GM12878 (cell line): ENCODE measurements at regions not wholly inside any gene's neighbourhood (a gene's known extent, or its start where the extent isn't known, plus 50 kb on each side); places are given as distances from the start of the nearest gene placed in this dataset.
A peak's percentile ranks its signal among the peaks of the same experiment; 100 is the strongest.

Experiments used
- ATAC-seq: fragments of 200-7000 bp; cut with Tn5 transposase; 3 replicates; pipeline ENCODE4 v1.9.1; 2020; ENCODE audit warnings: mild to moderate bottlenecking, moderate library complexity
- BruUV-seq: library from RNA; stranded (reverse); fragments of 400-500 nt; replicated peaks from 2 replicates; lab custom pipeline; 2021; lab: Mats Ljungman, UMichigan
- CTCF ChIA-PET: fragments of 300-600 bp; sonication (Branson Sonifier 250); formaldehyde crosslinking; extraction: SDS; loops from one replicate; lab custom pipeline; 2021; ENCODE audit warnings: inconsistent platforms; lab: Yijun Ruan, JAX
- POLR2A ChIA-PET: fragments of 350-600 bp; formaldehyde crosslinking; extraction: SDS; loops from one replicate; lab custom pipeline; 2021; ENCODE audit warnings: inconsistent platforms; lab: Charles Lee
- RAD21 ChIA-PET: fragments of 300-600 bp; sonication (Branson Sonifier 250); formaldehyde crosslinking; loops from one replicate; lab custom pipeline; 2023; ENCODE audit warnings: antibody characterized with exemption; ENCODE audit not compliant: unreplicated experiment; lab: Charles Lee
- SMC1A ChIA-PET: fragments of 300-600 bp; sonication (Branson Sonifier 250); formaldehyde crosslinking; loops from one replicate; lab custom pipeline; 2023; ENCODE audit not compliant: unreplicated experiment, uncharacterized antibody; lab: Charles Lee
- DNase-seq: peaks from one replicate; pipeline ENCODE4 v3.0.0-alpha.2; 2011; ENCODE audit warnings: low read depth, low spot score
- FAIRE-seq: peaks from 3 replicates; lab custom pipeline; 2011; peaks lifted over from hg19 to GRCh38; lab: Jason Lieb, UNC
- H2AFZ ChIP-seq: 2 replicates; pipeline ENCODE4 v1.6.0; 2011; ENCODE audit warnings: low read depth, low read length, control low read depth; ENCODE audit not compliant: control insufficient read depth
- H3K27ac ChIP-seq: 2 replicates; pipeline ENCODE4 v1.5.1; 2011; ENCODE audit warnings: control low read depth; ENCODE audit not compliant: control insufficient read depth, insufficient read depth
- H3K27me3 ChIP-seq, 2 experiments: replicated peaks in 1 of 2; 2 replicates each; pipeline versions ENCODE4 v1.6.0 to v1.6.1; 2011; ENCODE audit warnings: low read length in 1 of 2; ENCODE audit not compliant: control insufficient read depth in 2 of 2, insufficient read depth in 2 of 2
- H3K36me3 ChIP-seq, 2 experiments: 2 replicates each; pipeline ENCODE4 v1.5.1; 2011; ENCODE audit warnings: low read length in 1 of 2; ENCODE audit not compliant: control insufficient read depth in 2 of 2, insufficient read depth in 2 of 2
- H3K4me1 ChIP-seq: 2 replicates; pipeline ENCODE4 v1.6.1; 2011; ENCODE audit warnings: mild to moderate bottlenecking, low read length, moderate library complexity, mixed read lengths; ENCODE audit not compliant: control insufficient read depth, insufficient read depth
- H3K4me2 ChIP-seq: 2 replicates; pipeline ENCODE4 v1.6.0; 2011; ENCODE audit warnings: control low read depth; ENCODE audit not compliant: control insufficient read depth, insufficient read depth
- H3K4me3 ChIP-seq: fragments of 200-600 bp; sonication (generic); 2 replicates; pipeline ENCODE4 v1.5.1; 2016
- H3K79me2 ChIP-seq: 2 replicates; pipeline ENCODE4 v1.6.0; 2011; ENCODE audit warnings: low read length; ENCODE audit not compliant: control insufficient read depth, insufficient read depth
- H3K9ac ChIP-seq: 2 replicates; pipeline ENCODE4 v1.8.0; 2011; ENCODE audit warnings: low read length, control low read depth, mixed read lengths; ENCODE audit not compliant: control insufficient read depth, insufficient read depth
- H3K9me3 ChIP-seq: replicated peaks from 3 replicates; pipeline ENCODE4 v1.5.1; 2011; ENCODE audit warnings: mild to moderate bottlenecking, low read length; ENCODE audit not compliant: control insufficient read depth, insufficient read depth
- H4K20me1 ChIP-seq: 2 replicates; pipeline ENCODE4 v1.6.0; 2011; ENCODE audit not compliant: control insufficient read depth, insufficient read depth
- CEBPB ChIP-seq, 2 experiments: fragments of 150-350 bp in 1 of 2; IDR thresholded peaks; 2 replicates each; pipeline ENCODE4 v1.6.1; 2012 to 2014; ENCODE audit warnings: low read depth in 2 of 2, low read length in 2 of 2, borderline replicate concordance in 1 of 2, inconsistent platforms in 1 of 2
- CHD4 ChIP-seq: fragments of 200-600 bp; sonication (generic); IDR thresholded peaks from 2 replicates; pipeline ENCODE4 v1.6.1; 2016; ENCODE audit warnings: mild to moderate bottlenecking
- EGR1 ChIP-seq, 2 experiments: IDR thresholded peaks; 1 replicate in 1 of 2; 2 replicates in 1 of 2; pipeline ENCODE4 v1.6.1; 2011 to 2012; ENCODE audit warnings: low read depth in 2 of 2, low read length in 2 of 2, borderline replicate concordance in 1 of 2, mild to moderate bottlenecking in 1 of 2, moderate library complexity in 1 of 2
- HDAC6 ChIP-seq: fragments of 200-600 bp; sonication (generic); IDR thresholded peaks from one replicate; pipeline ENCODE4 v1.8.0; 2017; ENCODE audit warnings: antibody characterized with exemption; ENCODE audit not compliant: unreplicated experiment
- KAT2A ChIP-seq: conservative IDR thresholded peaks from 2 replicates; pipeline ENCODE4 v1.6.1; 2011; ENCODE audit warnings: low read depth, low read length; ENCODE audit not compliant: control insufficient read depth
- MEF2A ChIP-seq: IDR thresholded peaks from 2 replicates; pipeline ENCODE4 v1.6.1; 2011; ENCODE audit warnings: low read depth, mild to moderate bottlenecking, low read length, moderate library complexity; ENCODE audit not compliant: insufficient read depth
- MEF2B ChIP-seq: fragments of 450-650 bp; IDR thresholded peaks from 2 replicates; pipeline ENCODE4 v1.6.1; 2018; ENCODE audit warnings: mild to moderate bottlenecking, moderate library complexity; ENCODE audit not compliant: partially characterized antibody, poor library complexity, severe bottlenecking
- NFIC ChIP-seq: IDR thresholded peaks from 2 replicates; pipeline ENCODE4 v1.6.1; 2012; ENCODE audit warnings: low read depth, mild to moderate bottlenecking, inconsistent platforms, low read length, moderate library complexity
- NR2F1 ChIP-seq: fragments of 450-650 bp; conservative IDR thresholded peaks from 2 replicates; pipeline ENCODE4 v1.6.1; 2017; ENCODE audit warnings: mild to moderate bottlenecking
- NRF1 ChIP-seq: conservative IDR thresholded peaks from 2 replicates; pipeline ENCODE4 v1.6.1; 2011; ENCODE audit warnings: mild to moderate bottlenecking, low read depth, low read length, improper control_type of control experiment
- POU2F2 ChIP-seq: IDR thresholded peaks from 3 replicates; pipeline ENCODE4 v1.6.1; 2011; ENCODE audit warnings: low read depth, mild to moderate bottlenecking, low read length, borderline replicate concordance
- RAD21 ChIP-seq: IDR thresholded peaks from 2 replicates; pipeline ENCODE4 v1.6.1; 2011; ENCODE audit warnings: mild to moderate bottlenecking, low read depth, low read length, moderate library complexity; ENCODE audit not compliant: insufficient read depth
- RBBP5 ChIP-seq: fragments of 200-600 bp; sonication (generic); conservative IDR thresholded peaks from 2 replicates; pipeline ENCODE4 v1.6.1; 2016
- SMAD5 ChIP-seq: IDR thresholded peaks from 2 replicates; pipeline ENCODE4 v1.6.1; 2016; ENCODE audit warnings: antibody characterized with exemption, low read depth
- SMARCA5 ChIP-seq: fragments of 450-650 bp; IDR thresholded peaks from 2 replicates; pipeline ENCODE4 v1.6.1; 2017; ENCODE audit warnings: mild to moderate bottlenecking
- SMC3 ChIP-seq: IDR thresholded peaks from 2 replicates; pipeline ENCODE4 v1.6.1; 2011; ENCODE audit warnings: low read length, improper control_type of control experiment, borderline replicate concordance
- SUPT20H ChIP-seq: IDR thresholded peaks from 2 replicates; pipeline ENCODE4 v1.6.1; 2011; ENCODE audit warnings: low read depth, mild to moderate bottlenecking, low read length, moderate library complexity, borderline replicate concordance; ENCODE audit not compliant: control insufficient read depth
- YBX1 ChIP-seq: fragments of 450-650 bp; IDR thresholded peaks from 2 replicates; pipeline ENCODE4 v1.6.1; 2016; ENCODE audit warnings: antibody characterized with exemption
- ZNF217 ChIP-seq: fragments of 450-650 bp; IDR thresholded peaks from 2 replicates; pipeline ENCODE4 v1.6.1; 2017; ENCODE audit warnings: antibody characterized with exemption, mild to moderate bottlenecking
- ZNF24 ChIP-seq: fragments of 450-650 bp; IDR thresholded peaks from 2 replicates; pipeline ENCODE4 v1.6.1; 2017; ENCODE audit warnings: antibody characterized with exemption, mild to moderate bottlenecking
- ZNF384 ChIP-seq: IDR thresholded peaks from 2 replicates; pipeline ENCODE4 v1.6.1; 2012; ENCODE audit warnings: low read depth, mild to moderate bottlenecking, low read length, improper control_type of control experiment, borderline replicate concordance
- WGBS: methylation state at CpG from one replicate; pipeline ENCODE4 v1.1.6; 2016; ENCODE audit warnings: low lambda C conversion rate; ENCODE audit not compliant: insufficient replicate concordance, insufficient coverage; ENCODE audit errors: missing lambda C conversion rate; 5-methylcytosine and 5-hydroxymethylcytosine counted together
- in situ Hi-C: fragments of 300-500 bp; cut with MboI; formaldehyde crosslinking; loops from 9 replicates; pipeline ENCODE4 v1.14.3; 2018; ENCODE audit warnings: mixed read lengths
- intact Hi-C: fragments of 100-400 bp; cut with micrococcal nuclease; formaldehyde crosslinking; loops from one replicate; pipeline ENCODE4 v1.14.2; 2022; ENCODE audit not compliant: unreplicated experiment
- TF ChIP-seq, protein P1 (sequence below): fragments of 150-350 bp; IDR thresholded peaks from 2 replicates; pipeline ENCODE4 v1.6.1; 2014; ENCODE audit warnings: mild to moderate bottlenecking, low read depth, low read length
- TF ChIP-seq, protein P2 (sequence below), 3 experiments: IDR thresholded peaks in 2 of 3; conservative IDR thresholded peaks in 1 of 3; 2 replicates each; pipeline ENCODE4 v1.5.1; 2011; ENCODE audit warnings: low read depth in 3 of 3, low read length in 3 of 3, mild to moderate bottlenecking in 3 of 3, control low read depth in 2 of 3, moderate library complexity in 2 of 3, inconsistent platforms in 1 of 3, mixed read lengths in 1 of 3; ENCODE audit not compliant: control insufficient read depth in 2 of 3, insufficient read depth in 1 of 3; ENCODE audit errors: extremely low read depth in 1 of 3

DNA sequence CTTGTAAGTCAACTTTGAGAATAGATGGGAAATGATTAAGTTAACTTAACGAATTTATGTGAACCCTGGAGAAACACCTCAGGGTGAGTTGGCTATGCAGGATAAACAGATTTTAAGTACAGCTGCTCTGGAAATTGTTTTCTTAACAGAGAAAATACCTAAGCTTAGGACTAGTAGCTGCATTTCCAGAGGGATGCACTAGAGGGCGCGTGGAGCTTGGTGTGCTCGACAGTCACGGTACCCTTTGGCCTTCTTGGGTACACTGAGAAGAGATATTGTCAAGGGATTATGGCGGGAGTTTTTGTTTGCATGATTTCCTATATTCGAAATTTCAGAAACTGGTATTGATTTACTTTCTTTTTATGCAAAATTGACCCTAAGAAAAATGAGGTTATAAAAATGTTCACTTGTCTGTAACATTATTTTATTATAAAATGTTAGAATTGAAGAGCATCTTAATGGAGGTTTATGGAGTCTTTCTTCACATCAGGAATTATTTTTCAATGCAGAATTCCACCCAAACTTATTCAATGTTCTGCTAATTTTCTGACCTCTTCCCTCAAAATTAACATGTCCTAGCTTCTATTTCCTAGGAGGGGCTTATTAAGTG, 58.4 kb upstream of the MYO3A start:
- no peaks in the 10 kb centered on the region for H3K4me1 ChIP-seq
- H4K20me1 ChIP-seq = no peaks in the 10 kb centered on the region
- no TSS peak for BruUV-seq
- in situ Hi-C loops = loop anchor here (10.0 kb wide), 1 partner anchor 679 kb away; no protein-coding TSS in a partner anchor
- intact Hi-C loops = loop anchor here (1.0 to 2.0 kb wide), 2 partner anchors 394 to 681 kb away; no protein-coding TSS in a partner anchor
- H3K4me2 ChIP-seq = no peak overlapping the region
- no peaks in the 10 kb centered on the region for H3K9me3 ChIP-seq
- H3K36me3 ChIP-seq = no peaks in the 10 kb centered on the region
- WGBS = 2% methylated on average over 7 of the region's 7 CpGs
- ChIA-PET POLR2A (no interaction called here), CTCF (interaction anchor here (0.6 to 4.2 kb wide), 46 partner anchors 8 to 1597 kb away, joined by 3 to 18 read pairs (median 3); no protein-coding TSS in a partner anchor), RAD21 (interaction anchor here (0.6 to 1.6 kb wide), 9 partner anchors 27 to 1004 kb away, joined by 3 to 6 read pairs (median 3); no protein-coding TSS in a partner anchor), SMC1A (interaction anchor here (0.6 to 3.0 kb wide), 16 partner anchors 11 to 1005 kb away, joined by 3 to 18 read pairs (median 3); no protein-coding TSS in a partner anchor)
- no peak overlapping the region for H3K27ac ChIP-seq
- H3K9ac ChIP-seq = no peak overlapping the region
- H3K27me3 ChIP-seq = no peaks in the 10 kb centered on the region
- FAIRE-seq (peak; percentile 85), ATAC-seq (peak; percentile 94), DNase-seq (peak; percentile 27)
- H2AFZ ChIP-seq = no peak overlapping the region
- no peaks in the 10 kb centered on the region for H3K79me2 ChIP-seq
- H3K4me3 ChIP-seq = no peak overlapping the region
- TF ChIP-seq MEF2A = no peak
- TF ChIP-seq YBX1 = no peak
- no peak for TF ChIP-seq KAT2A
- 0 out of 2 replicates have a peak, but pooled peaks have one; percentile 44 for TF ChIP-seq NR2F1
- no peak for TF ChIP-seq ZNF217
- peak; percentile 85 for TF ChIP-seq SMC3
- TF ChIP-seq RAD21 = peak; percentile 96
- TF ChIP-seq, protein P1, sequence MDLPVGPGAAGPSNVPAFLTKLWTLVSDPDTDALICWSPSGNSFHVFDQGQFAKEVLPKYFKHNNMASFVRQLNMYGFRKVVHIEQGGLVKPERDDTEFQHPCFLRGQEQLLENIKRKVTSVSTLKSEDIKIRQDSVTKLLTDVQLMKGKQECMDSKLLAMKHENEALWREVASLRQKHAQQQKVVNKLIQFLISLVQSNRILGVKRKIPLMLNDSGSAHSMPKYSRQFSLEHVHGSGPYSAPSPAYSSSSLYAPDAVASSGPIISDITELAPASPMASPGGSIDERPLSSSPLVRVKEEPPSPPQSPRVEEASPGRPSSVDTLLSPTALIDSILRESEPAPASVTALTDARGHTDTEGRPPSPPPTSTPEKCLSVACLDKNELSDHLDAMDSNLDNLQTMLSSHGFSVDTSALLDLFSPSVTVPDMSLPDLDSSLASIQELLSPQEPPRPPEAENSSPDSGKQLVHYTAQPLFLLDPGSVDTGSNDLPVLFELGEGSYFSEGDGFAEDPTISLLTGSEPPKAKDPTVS = no peak
- no peak for TF ChIP-seq RBBP5
- no peak for TF ChIP-seq NRF1
- TF ChIP-seq SMAD5 = no peak
- no peak for TF ChIP-seq CHD4
- TF ChIP-seq POU2F2 = 0 out of 3 replicates have a peak, but pooled peaks have one; percentile 20
- no peak for TF ChIP-seq EGR1 (IDR thresholded peaks at IDR 0.05; ENCODE audit: borderline replicate concordance in 1 of 2, low read depth in 2 of 2, low read length in 2 of 2)
- no peak for TF ChIP-seq ZNF24
- TF ChIP-seq MEF2B = no peak
- TF ChIP-seq HDAC6 = no peak
- no peak for TF ChIP-seq CEBPB (IDR thresholded peaks at IDR 0.05; ENCODE audit: borderline replicate concordance in 1 of 2, low read depth in 2 of 2, low read length in 2 of 2)
- no peak for TF ChIP-seq ZNF384
- TF ChIP-seq NFIC = no peak
- no peak for TF ChIP-seq SUPT20H
- TF ChIP-seq SMARCA5 = no peak
- TF ChIP-seq, protein P2, sequence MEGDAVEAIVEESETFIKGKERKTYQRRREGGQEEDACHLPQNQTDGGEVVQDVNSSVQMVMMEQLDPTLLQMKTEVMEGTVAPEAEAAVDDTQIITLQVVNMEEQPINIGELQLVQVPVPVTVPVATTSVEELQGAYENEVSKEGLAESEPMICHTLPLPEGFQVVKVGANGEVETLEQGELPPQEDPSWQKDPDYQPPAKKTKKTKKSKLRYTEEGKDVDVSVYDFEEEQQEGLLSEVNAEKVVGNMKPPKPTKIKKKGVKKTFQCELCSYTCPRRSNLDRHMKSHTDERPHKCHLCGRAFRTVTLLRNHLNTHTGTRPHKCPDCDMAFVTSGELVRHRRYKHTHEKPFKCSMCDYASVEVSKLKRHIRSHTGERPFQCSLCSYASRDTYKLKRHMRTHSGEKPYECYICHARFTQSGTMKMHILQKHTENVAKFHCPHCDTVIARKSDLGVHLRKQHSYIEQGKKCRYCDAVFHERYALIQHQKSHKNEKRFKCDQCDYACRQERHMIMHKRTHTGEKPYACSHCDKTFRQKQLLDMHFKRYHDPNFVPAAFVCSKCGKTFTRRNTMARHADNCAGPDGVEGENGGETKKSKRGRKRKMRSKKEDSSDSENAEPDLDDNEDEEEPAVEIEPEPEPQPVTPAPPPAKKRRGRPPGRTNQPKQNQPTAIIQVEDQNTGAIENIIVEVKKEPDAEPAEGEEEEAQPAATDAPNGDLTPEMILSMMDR (IDR thresholded peaks at IDR 0.05 in 2 of 3, conservative IDR thresholded peaks at IDR 0.05 in 1 of 3; ENCODE audit: control insufficient read depth in 2 of 3, extremely low read depth in 1 of 3, insufficient read depth in 1 of 3, low read depth in 3 of 3, low read length in 3 of 3) = peak; percentile 90 to 97 (median 91)
